Femur (tissue), 1 donor: ENCODE measurements at regions not wholly inside any gene's neighbourhood (a gene's known extent, or its start where the extent isn't known, plus 50 kb on each side); places are given as distances from the start of the nearest gene placed in this dataset.

Source experiments
- DNase-seq: peaks from one replicate; pipeline ENCODE4 v3.0.0-alpha.2; 2017

DNA sequence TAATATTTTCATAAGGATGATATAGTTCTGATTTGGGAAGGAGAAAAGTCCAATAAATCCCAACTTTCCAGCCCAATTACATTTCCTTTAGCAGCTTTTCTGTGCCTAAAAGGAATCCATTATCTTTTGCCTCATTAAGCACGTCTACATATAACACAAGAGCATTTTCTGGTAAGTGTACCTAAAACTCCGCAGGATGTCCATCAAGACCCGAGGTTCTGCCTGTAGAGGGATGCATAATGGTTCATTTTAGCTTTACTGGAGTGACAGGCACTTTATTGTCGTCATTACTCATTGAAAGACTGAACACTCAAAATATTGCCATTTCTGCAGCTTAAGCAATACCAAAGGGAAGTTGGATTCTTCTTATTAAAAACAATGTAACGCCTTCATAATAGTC is 669.0 kb downstream of the PRELID2 start:
- no peak for DNase-seq

DNA sequence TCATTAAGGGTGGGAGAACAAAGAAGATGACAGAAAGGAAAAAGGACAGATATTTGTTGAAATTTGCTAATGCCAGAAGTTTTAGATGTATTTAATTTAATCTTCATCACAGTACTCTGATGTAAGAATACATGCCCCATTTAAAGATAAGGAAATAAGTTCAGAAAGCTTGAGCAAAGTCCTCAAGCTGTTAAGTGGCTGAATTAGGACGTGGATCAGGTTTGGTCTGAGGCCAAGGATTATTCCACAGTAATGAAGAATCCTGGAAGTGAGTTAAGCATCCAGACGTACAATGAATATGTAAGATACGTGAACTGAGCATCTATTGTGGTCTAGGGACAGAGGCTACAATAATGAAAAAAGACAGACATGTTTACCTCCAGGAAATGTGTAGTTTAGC is 671.3 kb downstream of the PRELID2 start:
- no peak for DNase-seq

DNA sequence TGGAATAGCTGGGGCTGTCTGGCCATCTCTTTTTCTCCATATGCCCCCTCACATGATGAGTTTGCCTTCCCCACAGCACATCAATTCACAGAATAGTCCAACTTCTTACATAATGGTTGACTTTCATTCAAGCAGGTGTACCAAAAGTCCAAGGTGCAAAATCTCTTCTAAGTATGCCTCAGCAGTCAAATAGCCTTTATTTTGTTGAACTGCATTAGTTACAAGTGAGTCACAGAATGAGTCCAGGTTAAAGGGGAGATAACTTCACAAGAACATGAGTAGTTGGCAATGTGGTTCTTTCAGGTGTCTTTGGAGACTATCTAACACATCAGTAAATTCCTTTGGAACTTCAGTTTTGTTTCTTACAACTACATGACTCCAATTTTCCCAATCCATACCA is 672.5 kb downstream of the PRELID2 start:
- DNase-seq, result no peak

DNA sequence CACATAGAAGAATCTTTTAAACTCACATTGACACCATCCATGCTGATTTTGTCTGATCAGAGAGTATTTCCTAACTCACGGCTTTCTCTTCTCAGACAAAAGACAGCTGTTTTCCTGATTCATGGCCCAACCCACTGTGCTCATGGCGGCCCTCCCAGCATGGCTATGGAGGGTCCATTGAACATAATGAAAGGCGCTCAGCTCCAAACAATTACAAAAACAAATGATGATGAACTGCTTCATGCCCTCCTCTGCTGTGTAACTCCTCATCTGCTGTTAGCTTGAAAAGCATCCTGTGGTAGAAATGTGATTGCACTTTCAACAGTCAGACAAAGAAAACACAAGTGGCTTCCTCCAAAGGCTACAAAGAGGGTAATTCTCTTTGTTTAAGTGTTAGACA is 673.8 kb downstream of the PRELID2 start:
- DNase-seq, result no peak

DNA sequence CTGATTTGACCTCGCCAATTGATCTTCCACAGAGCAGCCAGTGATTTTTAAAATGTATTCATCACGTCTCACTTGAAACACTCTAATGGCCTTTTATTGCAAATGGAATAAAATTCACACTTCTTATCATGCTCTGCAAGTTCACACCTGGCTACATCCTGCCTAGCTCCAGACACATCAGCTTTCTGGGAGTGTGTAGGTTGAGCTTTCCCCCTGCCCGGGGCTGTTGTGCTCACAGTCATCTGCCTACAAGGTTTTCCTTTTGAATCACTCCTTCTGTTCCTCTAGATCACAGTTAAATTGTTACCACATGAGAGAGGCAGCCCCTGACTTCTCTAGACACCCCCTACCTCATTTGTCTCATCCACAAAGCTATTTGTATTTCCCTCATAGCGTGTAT is 674.5 kb downstream of the PRELID2 start:
- no peak for DNase-seq

DNA sequence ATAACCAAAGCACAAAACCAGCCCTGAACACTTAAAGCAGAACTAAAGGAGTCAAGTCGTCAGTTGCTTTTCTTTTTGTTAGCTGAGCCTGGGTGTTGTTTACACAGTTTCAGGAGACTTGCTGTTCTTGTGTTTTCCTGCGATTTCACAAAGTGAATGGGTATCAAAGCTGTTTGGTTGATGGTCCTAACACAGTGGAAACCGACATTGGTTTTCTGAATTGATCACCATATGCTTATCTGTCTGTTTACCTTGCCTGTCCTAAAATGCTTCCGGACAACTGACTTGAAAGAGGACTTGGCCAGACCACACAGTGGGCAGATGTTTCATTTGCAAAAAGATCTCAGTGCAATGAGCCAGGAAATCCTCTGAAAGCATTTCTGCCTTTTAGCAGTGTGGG is 676.4 kb downstream of the PRELID2 start:
- no peak for DNase-seq

DNA sequence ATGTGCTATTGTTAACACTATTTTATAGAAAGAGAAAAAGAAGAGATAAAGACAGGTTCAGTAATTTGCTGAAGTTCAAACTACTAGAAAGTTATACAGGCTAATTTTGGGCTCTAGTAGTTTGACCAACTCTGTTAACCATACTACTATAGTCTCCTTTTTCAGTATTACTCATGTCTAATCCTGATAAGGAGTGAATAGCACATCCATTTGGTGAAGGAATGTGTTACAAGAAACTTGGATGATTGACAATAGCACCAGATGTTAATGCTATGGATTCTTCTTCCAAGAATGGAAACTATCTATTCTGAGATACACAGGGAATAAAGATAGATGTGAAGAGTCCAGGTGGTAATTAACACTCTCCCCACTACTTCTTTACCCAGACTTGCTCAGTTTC is 677.3 kb downstream of the PRELID2 start:
- DNase-seq, result no peak

DNA sequence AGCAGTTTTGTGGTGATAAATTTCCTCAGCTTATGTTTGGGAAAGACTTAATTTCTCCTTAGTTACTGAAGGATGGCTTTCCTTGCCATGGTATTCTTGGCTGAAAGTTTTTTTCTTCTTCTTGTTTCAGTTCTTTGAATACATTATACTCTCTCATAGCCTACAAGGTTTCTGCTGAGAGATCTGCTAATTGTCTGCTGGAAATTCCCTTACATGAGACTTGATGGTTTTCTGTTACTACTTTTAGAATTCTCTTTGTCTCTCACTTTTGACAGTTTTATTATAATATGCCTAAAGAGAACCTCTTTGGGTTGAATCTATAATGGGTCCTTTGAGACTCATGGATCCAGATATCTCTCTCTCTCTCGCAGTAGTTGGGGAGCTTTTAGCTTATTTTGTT is 693.6 kb downstream of the PRELID2 start:
- no peak for DNase-seq

DNA sequence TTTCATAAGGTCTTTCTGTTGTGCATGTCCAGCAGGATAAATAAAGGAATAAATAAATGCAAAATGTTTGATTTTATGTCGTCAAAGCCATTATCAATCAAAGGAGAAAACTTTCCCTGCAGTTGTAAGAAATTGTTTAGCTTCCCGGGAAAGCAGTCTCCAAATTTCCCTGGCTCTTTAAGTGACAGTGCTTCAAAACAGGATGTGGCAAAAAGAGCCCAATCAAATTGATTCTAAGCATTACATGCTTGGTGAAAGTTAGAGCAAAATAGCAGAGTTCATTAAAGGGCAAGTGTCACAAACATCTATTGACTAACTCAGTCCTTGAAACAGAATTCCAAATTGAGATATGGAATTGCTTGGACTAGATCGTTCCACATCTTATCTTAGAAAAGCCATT is 704.1 kb downstream of the PRELID2 start:
- no peak for DNase-seq

DNA sequence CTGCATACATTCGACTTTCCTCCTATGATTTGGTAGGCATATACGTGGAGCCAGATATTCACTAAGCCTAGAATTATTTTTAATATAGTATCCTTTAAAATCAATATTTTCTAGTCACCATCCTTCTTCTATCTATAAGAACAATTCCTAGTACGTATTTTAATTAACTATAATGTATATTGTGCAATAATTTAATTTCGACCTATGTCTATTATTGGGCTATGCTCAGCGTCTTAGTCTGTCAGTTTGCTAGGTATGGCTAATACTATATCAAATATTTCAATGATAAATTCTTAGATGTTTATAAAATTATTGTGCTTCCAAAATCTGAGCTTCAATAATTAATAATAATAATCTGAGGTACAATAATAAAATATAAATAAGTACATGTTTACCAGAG is 705.3 kb downstream of the PRELID2 start:
- no peak for DNase-seq

DNA sequence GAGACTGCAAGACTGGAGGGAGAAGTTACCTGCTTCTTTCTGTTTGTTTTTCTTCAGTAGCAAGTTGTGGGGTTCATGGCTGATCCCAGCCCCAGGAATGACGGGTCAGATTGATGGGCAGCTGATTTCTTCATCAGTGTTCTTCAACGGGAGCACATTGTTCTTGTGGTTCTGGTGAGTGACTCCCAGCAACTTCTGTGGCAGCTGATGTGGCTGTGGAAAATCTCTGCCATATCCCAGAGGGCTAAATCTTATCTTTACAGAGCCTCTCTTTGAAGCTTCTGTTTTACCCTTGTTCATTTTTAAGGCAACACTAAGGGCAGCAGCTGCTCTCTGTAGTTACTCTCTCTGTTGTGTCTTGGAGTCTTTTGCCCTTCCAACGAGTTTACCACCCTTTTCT is 710.3 kb downstream of the PRELID2 start:
- DNase-seq, result no peak

DNA sequence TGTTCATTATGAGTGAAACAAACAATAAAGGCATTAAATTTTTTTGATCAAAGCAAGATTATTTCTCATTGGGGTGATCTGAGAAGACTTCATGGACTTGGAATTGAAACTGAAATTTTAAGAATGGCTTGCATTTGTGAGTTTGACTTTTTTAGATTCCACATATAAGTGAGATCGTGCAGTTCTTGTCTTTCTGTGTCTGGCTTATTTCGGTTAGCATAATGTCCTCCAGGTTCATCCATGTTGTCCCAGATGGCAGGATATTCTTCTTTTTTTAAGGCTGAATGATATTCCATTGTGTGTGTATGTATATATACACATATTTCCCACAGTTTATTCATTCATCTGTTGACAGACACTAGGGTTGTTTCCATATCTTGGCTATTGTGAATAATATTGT is 716.5 kb downstream of the PRELID2 start:
- no peak for DNase-seq

DNA sequence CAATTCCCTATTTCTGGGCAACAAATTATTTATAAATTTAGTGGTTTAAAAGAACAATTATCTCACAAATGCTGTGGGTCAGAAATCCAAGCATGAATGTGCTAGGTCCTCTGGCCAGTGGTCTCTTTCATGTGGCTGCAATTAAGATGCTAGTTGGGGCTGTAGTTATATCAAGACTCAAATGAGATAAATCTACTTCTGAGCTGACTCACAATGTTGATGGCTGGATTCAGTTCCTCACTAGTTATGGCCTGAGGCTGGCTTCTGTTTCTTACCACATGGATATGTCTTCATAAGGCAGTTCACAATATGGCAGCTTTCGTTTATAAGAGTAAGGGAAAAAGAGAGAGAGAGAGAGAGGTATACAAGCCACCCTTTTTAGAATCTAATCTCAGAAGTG is 717.0 kb downstream of the PRELID2 start:
- no peak for DNase-seq

DNA sequence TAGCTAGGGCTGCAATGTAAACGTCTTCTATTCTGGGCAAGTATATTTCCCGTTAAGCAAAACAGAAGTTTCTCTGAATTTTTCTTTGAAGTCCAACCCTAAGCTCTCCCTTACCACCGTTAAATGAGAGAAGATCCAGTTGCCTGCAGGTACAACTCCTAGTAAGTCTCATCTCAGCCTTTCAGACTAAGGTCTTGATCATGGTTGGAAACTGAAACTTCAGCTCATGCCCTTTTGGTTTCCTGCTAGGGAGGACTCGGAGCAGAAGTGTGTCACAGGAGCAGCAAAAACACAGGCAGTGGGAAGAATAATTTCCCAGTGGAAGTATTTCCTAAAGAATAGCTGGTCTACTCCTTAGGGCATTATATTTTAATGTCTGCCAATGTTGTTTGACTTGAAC is 717.9 kb downstream of the PRELID2 start:
- no peak for DNase-seq

DNA sequence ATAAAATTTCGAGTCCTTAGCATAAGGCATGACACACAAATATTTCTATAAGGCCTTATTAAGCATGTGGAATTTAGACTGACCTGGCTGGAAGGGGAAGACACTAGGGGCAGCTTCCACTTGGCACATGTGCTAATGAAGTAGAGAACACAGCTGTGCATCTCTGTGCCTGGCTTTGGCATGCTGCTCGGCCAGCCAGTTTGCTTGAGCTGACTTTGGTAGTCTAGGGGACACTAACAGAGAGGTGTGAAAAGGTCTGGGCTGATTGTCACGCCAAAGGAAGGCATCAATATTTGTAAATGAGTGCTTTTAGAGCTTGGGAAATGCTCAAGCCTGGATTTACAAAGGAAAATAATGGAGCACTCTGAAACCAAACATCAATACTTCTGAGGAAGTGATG is 723.7 kb downstream of the PRELID2 start:
- DNase-seq, result no peak

DNA sequence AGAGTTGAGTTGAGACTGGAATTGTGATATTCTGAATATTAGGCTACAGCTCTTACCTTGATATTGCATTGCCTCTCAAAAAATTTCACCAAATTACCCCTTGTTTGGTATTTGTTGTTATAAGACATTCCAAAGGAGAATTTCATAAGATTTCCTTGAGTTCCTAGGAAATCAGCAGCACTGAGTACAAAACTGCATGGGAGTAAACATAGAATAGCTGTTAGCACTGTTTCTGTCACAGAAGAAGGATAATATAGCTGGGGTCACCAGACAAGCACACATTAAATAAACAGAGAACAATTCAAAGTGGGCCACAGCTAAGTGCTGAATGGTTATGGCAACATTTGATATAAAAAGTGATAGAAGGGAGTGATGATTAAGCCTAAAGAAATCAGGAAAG is 724.3 kb downstream of the PRELID2 start:
- no peak for DNase-seq

DNA sequence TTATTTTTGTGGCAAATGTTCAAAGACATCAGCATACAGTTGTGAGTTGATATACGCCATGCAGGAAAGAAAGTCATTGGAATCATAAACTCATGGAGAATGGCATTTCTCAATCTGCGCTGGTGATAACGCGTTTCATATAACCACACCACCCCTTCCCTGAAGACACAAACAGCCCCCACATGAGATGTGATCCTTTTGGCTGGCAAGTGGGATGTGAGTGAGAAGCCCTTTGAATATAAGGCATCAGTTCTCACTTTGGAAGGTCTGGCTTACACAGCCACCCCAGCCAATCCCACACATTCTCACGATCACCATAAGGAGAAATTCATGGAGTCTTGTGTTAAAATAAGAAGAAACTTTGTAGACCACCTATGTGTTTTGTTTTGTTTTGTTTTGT is 725.0 kb downstream of the PRELID2 start:
- DNase-seq, result no peak

DNA sequence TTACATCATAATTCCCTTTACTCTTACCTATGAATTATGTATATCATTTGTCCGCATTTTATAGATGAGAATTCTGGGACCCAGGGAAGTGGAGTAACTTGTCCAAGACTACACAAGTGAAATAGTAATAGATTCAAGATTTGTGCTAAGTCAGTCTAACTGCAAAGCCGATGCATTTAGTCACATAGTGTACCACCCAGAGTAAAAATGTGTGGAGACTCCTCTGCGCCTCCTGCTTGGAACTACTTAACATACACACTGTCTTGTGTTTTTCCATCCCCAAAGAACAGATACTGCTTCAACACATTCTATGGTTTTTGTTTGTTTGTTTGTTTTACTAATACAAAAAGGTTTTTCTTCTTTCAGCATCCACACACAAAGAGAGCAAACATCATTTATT is 729.8 kb downstream of the PRELID2 start:
- no peak for DNase-seq

DNA sequence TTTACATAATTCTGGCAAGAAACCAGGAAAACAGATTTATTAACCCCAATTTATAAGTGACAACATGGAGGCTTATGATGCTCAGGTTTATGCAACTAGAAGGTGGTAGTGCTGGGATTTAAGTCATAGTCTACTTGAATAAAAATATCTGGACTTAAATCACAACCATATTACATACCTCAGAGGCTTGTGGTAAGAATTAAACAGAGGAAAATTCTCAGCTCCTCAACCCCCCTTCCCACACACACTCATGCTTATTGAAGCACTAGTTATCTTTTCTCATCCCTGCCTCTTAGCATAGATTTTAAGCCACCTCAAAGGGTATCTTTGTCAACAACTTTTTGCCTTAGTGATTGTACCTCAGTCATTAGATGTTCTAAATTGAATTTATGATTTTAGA is 731.0 kb downstream of the PRELID2 start:
- DNase-seq, result no peak

DNA sequence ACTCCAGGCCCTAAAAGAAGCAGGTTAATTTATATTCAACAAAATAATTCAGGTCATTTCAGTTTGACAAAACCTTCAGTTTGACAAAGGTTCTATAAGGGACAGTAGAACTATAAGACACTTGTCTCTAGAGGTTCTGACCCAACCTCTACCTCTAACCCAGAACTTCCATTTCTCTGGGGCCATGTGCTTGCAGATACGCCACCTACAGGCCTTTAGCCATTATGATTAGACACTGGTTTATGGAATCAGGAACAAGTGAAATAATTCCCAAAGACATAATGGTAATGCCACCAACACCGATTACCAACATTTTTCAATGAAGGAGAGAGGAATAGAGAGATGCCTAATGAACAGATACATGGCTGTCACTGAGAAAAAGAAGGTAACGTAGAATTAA is 733.9 kb downstream of the PRELID2 start:
- DNase-seq, result no peak

DNA sequence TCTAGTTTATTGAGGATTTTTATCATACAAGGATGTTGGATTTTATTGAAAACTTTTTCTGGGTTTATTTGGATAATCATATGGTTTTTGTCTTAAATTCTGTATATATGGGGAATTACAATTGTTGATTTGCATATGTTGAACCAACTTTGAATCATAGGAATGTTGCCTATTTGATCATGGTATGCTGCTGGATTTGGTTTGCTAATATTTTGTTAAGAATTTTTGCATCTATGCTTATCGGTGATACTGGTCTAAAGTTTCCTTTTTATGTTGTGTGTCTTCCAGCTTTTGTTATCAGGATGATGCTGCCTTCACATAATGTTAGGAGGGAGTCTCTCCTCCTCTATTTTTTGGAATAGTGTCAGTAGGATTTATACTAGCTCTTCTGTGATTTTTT is 745.0 kb downstream of the PRELID2 start:
- DNase-seq, result no peak

DNA sequence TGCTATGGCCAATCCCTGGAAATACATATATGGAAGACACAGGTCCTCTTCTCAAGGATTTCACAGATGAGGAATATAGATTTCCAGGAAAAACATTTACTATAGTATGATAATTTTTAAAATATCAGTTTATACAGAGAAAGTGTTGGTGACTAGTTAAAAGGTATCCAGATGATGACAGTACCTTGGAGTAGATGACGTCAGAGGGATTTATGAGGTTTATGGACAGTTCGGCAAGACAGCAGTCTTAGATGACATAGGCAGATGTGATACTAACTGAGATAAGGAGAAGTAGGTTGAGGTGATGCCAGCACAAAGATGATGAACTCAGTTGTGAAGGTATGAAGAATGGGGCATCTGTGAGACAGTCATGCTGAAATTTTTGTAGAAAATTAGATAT is 750.3 kb downstream of the PRELID2 start:
- no peak for DNase-seq

DNA sequence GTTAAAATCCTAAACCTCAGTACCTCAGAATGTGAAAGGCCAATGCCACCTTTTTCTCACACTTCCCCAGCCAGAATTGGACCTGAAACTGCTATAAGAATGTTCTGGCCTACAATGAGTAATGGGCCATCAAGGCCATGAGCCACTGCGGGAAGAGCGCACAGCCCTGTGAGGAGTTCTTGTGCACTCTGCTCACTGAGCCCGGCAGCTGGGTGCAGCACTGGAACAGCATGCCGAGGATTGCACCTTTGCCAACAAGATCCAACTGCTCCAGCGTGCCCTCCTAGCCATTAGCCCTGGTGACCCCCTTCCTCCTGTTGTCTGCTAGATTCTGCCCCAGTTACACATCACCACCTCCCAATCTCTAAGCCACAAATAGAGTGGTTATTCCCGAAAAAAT is 758.1 kb downstream of the PRELID2 start:
- no peak for DNase-seq

DNA sequence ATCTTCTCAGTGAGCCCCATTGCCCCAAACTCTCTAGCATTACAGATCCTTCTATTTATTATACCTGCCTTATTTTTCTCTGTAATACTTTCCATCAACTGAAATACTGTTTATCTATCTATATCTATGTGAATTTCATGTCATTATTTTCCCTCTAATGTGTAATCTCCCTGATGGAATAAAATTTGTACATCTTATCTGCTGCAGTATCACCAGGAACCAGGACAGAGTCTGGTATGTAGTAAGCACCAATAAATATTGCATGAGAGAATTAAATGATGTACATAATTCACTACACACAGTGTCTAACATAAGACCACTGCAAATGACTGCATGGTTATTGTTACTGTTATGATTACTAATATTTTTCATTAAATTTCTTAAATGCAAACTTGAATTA is 759.1 kb downstream of the PRELID2 start:
- no peak for DNase-seq

DNA sequence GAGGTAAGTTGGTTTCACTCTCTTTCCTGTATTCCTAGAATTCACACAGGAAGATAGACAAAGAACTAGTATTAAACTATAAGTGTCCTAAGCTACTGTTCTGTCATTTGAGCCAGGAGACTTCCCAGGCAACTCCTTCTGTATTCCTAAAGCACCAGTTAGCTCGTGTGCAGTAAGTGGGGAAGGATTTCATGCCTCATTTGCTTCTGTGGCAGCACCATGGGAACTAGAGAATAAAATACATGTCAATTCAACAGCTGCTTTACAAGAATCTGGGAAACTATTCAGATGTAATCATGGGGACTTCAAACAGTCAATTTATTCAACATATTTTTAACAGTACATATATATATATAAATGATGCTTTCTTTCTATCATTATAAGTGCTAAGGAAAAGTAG is 762.3 kb downstream of the PRELID2 start:
- no peak for DNase-seq

DNA sequence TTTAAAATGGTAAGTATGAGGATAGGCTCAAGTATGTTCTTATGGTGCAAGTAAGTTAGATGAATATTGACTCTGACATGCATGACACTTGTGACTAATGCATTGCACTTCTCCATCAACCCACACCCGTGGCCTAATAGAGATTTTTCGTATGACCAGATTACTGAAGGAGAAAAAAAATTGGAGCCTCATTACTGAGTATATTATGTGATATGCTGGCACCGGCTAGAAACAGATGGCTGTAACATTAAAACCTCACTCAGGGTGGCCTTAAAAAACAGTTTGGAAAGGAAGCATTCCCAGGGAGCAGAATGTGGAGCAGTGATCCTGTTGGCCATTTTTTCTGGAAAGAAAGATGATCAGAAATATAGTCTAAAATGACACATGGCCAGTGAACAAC is 766.4 kb downstream of the PRELID2 start:
- no peak for DNase-seq
